Neutrophil (primary cell): ENCODE measurements at regions not wholly inside any gene's neighbourhood (a gene's known extent, or its start where the extent isn't known, plus 50 kb on each side); places are given as distances from the start of the nearest gene placed in this dataset.

ENCODE experiments used
- H3K27ac ChIP-seq: fragments of 200-600 bp; sonication (generic); 2 replicates; pipeline ENCODE4 v1.5.1; 2016; ENCODE audit warnings: mild to moderate bottlenecking, moderate library complexity
- H3K27me3 ChIP-seq: fragments of 200-600 bp; sonication (generic); 2 replicates; pipeline ENCODE4 v1.6.0; 2016; ENCODE audit warnings: mild to moderate bottlenecking
- H3K36me3 ChIP-seq: fragments of 200-600 bp; sonication (generic); 2 replicates; pipeline ENCODE4 v1.5.1; 2017
- H3K4me1 ChIP-seq, 2 experiments: fragments of 200-600 bp in 1 of 2; sonication (generic) in 1 of 2; 1 replicate in 1 of 2; 2 replicates in 1 of 2; pipeline versions ENCODE4 v1.5.1 to v1.6.1; 2013 to 2016; ENCODE audit warnings: low read depth in 1 of 2, low read length in 1 of 2, mild to moderate bottlenecking in 1 of 2, moderate library complexity in 1 of 2; ENCODE audit not compliant: control insufficient read depth in 1 of 2, insufficient read depth in 1 of 2
- H3K4me3 ChIP-seq, 2 experiments: fragments of 200-600 bp in 1 of 2; sonication (generic) in 1 of 2; 1 replicate in 1 of 2; 2 replicates in 1 of 2; pipeline ENCODE4 v1.5.1; 2013 to 2016; ENCODE audit warnings: low read depth in 1 of 2, low read length in 1 of 2, mild to moderate bottlenecking in 1 of 2, moderate library complexity in 1 of 2
- H3K9me3 ChIP-seq: fragments of 200-600 bp; sonication (generic); 2 replicates; pipeline ENCODE4 v1.5.1; 2016
- TF ChIP-seq, protein P1 (sequence below): fragments of 200-600 bp; sonication (generic); IDR thresholded peaks from 2 replicates; pipeline ENCODE4 v1.5.1; 2016; ENCODE audit warnings: antibody characterized with exemption

DNA sequence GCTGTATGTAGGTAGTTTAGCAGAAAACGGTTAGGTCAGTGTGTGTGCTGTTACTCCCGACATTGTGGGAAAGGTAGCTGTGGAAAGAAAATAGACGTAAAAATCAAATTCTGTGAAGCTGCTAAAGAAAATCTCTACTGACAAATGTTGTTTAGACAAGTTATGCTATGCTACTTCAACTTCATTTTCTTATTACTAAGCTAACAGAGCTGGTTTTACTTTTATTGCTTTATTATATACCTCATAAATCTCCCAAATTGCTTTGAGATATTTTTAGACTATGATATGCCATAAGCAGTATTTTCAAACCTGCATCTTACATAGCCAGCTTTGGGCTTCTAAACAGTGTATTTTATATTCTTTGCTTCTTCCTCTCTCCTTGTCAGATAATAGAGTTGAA is 108.2 kb upstream of the PACRGL start:
- no peaks in the 10 kb centered on the region for H3K27me3 ChIP-seq

DNA sequence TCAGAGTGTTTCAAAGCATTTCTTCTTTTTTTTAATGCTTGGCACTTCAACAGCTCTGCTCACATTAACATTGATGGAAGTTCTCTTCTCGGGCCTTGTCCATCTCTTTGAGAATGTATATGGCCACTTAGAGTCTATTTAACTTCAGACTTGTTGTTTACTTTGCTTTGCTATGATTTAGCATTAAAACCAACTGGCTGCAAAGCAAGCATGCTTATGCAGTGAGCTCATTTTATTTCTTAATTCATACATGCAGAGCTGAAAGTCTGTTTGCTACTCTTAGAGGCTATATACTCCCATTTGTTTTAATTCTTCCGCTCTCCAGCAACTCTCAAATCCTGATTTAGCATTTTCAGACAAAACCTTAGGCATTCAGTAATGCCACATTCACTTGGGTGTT is 107.6 kb upstream of the PACRGL start:
- H3K27me3 ChIP-seq: no peaks in the 10 kb centered on the region
- TF ChIP-seq, protein P1, sequence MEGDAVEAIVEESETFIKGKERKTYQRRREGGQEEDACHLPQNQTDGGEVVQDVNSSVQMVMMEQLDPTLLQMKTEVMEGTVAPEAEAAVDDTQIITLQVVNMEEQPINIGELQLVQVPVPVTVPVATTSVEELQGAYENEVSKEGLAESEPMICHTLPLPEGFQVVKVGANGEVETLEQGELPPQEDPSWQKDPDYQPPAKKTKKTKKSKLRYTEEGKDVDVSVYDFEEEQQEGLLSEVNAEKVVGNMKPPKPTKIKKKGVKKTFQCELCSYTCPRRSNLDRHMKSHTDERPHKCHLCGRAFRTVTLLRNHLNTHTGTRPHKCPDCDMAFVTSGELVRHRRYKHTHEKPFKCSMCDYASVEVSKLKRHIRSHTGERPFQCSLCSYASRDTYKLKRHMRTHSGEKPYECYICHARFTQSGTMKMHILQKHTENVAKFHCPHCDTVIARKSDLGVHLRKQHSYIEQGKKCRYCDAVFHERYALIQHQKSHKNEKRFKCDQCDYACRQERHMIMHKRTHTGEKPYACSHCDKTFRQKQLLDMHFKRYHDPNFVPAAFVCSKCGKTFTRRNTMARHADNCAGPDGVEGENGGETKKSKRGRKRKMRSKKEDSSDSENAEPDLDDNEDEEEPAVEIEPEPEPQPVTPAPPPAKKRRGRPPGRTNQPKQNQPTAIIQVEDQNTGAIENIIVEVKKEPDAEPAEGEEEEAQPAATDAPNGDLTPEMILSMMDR: no peak
- H3K4me1 ChIP-seq: no peaks in the 10 kb centered on the region

More for the DNA sequence above, 108.2 kb upstream of the PACRGL start:
- no peaks in the 10 kb centered on the region for H3K36me3 ChIP-seq
- TF ChIP-seq, protein P1: no peak
- no peaks in the 10 kb centered on the region for H3K4me1 ChIP-seq
- H3K4me3 ChIP-seq: no peak overlapping the region
- H3K9me3 ChIP-seq: no peaks in the 10 kb centered on the region
- no peak overlapping the region for H3K27ac ChIP-seq

DNA sequence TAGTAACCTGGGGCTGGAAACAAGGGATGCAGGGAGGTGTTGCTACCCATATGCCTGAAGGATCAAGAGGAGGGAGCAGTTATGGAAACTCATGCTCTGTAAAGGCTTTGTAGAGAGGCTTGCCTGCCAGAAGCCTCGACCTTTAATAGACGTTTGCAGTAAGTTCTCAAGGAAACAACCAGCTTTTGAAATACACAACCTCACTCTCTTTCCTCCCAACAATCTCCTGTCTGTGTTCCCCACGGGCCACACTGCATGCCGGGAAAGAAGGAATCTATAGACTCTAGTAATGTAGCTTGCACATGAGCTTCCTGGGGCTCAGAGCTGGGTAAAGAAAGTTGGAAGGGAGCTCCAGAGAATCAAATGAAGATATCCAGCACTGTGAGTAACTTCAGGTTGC is 101.6 kb upstream of the PACRGL start:
- no peaks in the 10 kb centered on the region for H3K36me3 ChIP-seq
- no peaks in the 10 kb centered on the region for H3K9me3 ChIP-seq
- H3K4me1 ChIP-seq: no peaks in the 10 kb centered on the region
- no peak overlapping the region for H3K4me3 ChIP-seq
- TF ChIP-seq, protein P1: no peak
- H3K27ac ChIP-seq: no peak overlapping the region
- H3K27me3 ChIP-seq: peaks cover 4% of the 10 kb centered on the region

More for the DNA sequence above, 107.6 kb upstream of the PACRGL start:
- Histone ChIP-seq H3K9me3 (no peaks in the 10 kb centered on the region), H3K36me3 (no peaks in the 10 kb centered on the region), H3K4me3 (no peak overlapping the region), H3K27ac (no peak overlapping the region)

DNA sequence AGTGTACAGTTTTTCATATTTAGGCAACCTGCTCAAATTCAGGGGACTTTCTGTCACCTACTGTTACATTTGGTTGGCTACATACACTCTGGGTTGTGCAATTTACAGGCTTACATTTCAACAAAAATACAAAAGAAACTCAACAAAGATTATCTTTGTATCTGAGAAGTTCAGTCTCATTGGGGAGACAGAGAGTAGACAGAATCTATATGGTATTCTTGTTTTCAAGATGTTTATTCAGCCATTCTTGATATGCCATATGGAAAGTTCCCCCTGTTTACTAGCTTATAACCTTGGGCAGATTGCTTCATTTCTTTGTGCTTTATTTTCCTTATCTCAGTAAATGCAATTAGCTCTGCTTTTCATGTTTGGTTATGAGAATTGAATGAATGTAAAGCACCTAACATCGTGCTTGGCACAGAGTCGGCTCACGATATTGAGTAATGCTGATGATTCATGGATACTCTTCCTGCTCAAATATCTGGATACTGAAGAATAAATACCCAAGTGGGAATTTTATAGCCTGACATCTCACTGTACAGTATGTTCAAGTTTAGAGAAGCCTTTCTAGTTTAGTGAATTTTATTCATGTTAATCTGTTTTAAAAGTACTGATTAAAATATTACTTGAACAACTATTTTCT is 96.5 kb upstream of the PACRGL start:
- Histone ChIP-seq H3K27me3 (peaks cover 14% of the 10 kb centered on the region), H3K4me1 (no peaks in the 10 kb centered on the region), H3K4me3 (no peak overlapping the region), H3K27ac (no peak overlapping the region), H3K36me3 (no peaks in the 10 kb centered on the region), H3K9me3 (no peaks in the 10 kb centered on the region)
- TF ChIP-seq, protein P1: no peak

DNA sequence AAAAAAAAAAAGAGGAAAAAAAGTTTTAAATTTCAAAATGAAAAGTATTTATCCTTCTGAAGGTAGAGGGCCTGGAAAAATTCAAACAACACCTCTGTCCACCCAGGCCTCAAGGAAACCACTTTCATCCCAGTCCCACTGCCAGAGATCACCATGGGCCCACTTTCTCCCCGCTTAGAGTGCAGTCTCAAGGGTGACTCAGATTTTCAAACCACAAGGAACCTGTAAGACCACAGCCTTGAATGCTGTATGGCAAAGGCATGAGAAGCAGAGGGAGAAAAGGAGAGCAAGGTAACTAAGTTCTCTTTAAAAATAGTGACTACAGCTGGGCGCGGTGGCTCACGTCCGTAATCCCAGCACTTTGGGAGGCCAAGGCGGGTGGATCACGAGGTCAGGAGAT is 87.9 kb upstream of the PACRGL start:
- TF ChIP-seq, protein P1: no peak
- Histone ChIP-seq H3K27ac (no peak overlapping the region), H3K27me3 (peaks cover 10% of the 10 kb centered on the region), H3K4me1 (peaks cover 2 to 6% of the 10 kb centered on the region in 2 experiments), H3K4me3 (no peak overlapping the region), H3K36me3 (no peaks in the 10 kb centered on the region), H3K9me3 (no peaks in the 10 kb centered on the region)
